ENCODE measurements at regions not wholly inside any gene's neighbourhood (a gene's known extent, or its start where the extent isn't known, plus 50 kb on each side); places are given as distances from the start of the nearest gene placed in this dataset.

- no peak for TF ChIP-seq CTCF (IDR thresholded peaks at IDR 0.05; ENCODE audit: low read depth, low read length)
- no peak for DNase-seq (ENCODE audit: low read depth in 2 of 2)
- no peak overlapping the region for H3K4me3 ChIP-seq (replicated peaks in 1 of 2; ENCODE audit: low read depth in 2 of 2, low read length in 2 of 2)
These were observed 658.8 kb upstream of the DEFB115 start for GRCh38 chr20:30598460-30599230.

- H3K4me3 ChIP-seq (replicated peaks in 1 of 2; ENCODE audit: low read depth in 2 of 2, low read length in 2 of 2), result no peak overlapping the region
- no peak for TF ChIP-seq CTCF (IDR thresholded peaks at IDR 0.05; ENCODE audit: low read depth, low read length)
These were observed 657.5 kb upstream of the DEFB115 start for GRCh38 chr20:30599990-30600389.

GRCh38 chr20:30601974-30602373 is 655.5 kb upstream of the DEFB115 start:
- no peak for DNase-seq (ENCODE audit: low read depth in 2 of 2)
- H3K4me3 ChIP-seq (replicated peaks in 1 of 2; ENCODE audit: low read depth in 2 of 2, low read length in 2 of 2), result no peak overlapping the region
- no peak for TF ChIP-seq CTCF (IDR thresholded peaks at IDR 0.05; ENCODE audit: low read depth, low read length)

More at GRCh38 chr20:30599990-30600389, 657.5 kb upstream of the DEFB115 start:
- DNase-seq (ENCODE audit: low read depth in 2 of 2), result no peak

GRCh38 chr20:30602424-30602823 is 655.0 kb upstream of the DEFB115 start:
- no peak for DNase-seq (ENCODE audit: low read depth in 2 of 2)
- TF ChIP-seq CTCF (IDR thresholded peaks at IDR 0.05; ENCODE audit: low read depth, low read length), result no peak
- H3K4me3 ChIP-seq (replicated peaks in 1 of 2; ENCODE audit: low read depth in 2 of 2, low read length in 2 of 2), result no peak overlapping the region

GRCh38 chr20:30606990-30607389 is 650.5 kb upstream of the DEFB115 start:
- no peak for TF ChIP-seq CTCF (IDR thresholded peaks at IDR 0.05; ENCODE audit: low read depth, low read length)
- no peak for DNase-seq (ENCODE audit: low read depth in 2 of 2)

GRCh38 chr20:30610029-30610693 is 647.3 kb upstream of the DEFB115 start:
- no peak for TF ChIP-seq CTCF (IDR thresholded peaks at IDR 0.05; ENCODE audit: low read depth, low read length)
- H3K4me3 ChIP-seq (replicated peaks in 1 of 2; ENCODE audit: low read depth in 2 of 2, low read length in 2 of 2), result no peak overlapping the region
- no peak for DNase-seq (ENCODE audit: low read depth in 2 of 2)

More at GRCh38 chr20:30606990-30607389, 650.5 kb upstream of the DEFB115 start:
- H3K4me3 ChIP-seq (replicated peaks in 1 of 2; ENCODE audit: low read depth in 2 of 2, low read length in 2 of 2), result no peak overlapping the region
